Natural killer cell treated with Interleukin-12 subunit alpha and Interleukin-12 subunit beta and Interleukin-15 and Interleukin-18, amount 100 ng/mL, for 72 hours (primary cell): ENCODE measurements at regions not wholly inside any gene's neighbourhood (a gene's known extent, or its start where the extent isn't known, plus 50 kb on each side); places are given as distances from the start of the nearest gene placed in this dataset.
"Not testable (repeated sequence)": the region's sequence is repeated elsewhere in the genome, so short reads cannot be mapped to it uniquely, and the experiment has no call there.

ENCODE experiments used
- ATAC-seq, 2 donors: fragments of 150-1000 bp; cut with Tn5 transposase in 1 of 2; sonication (Bioruptor Pico), chemical (Tn5 transposase) in 1 of 2; 2 replicates each; pipeline ENCODE4 v1.10.0; 2021
- DNase-seq: peaks from one replicate; pipeline ENCODE4 v3.0.0; 2022; ENCODE audit warnings: low spot score
- H3K27ac Mint-ChIP-seq, 2 donors: 1 replicate in 1 of 2; 2 replicates in 1 of 2; pipeline ENCODE4 v1.8.0; 2022; ENCODE audit warnings: mixed read lengths in 2 of 2, mild to moderate bottlenecking in 1 of 2, moderate library complexity in 1 of 2
- H3K27me3 Mint-ChIP-seq, 2 donors: 1 replicate in 1 of 2; 2 replicates in 1 of 2; pipeline ENCODE4 v1.8.0; 2022; ENCODE audit warnings: mixed read lengths in 2 of 2
- H3K36me3 Mint-ChIP-seq: one replicate; pipeline ENCODE4 v1.8.0; 2022; ENCODE audit warnings: mixed read lengths
- H3K4me1 Mint-ChIP-seq, 2 donors: 1 replicate in 1 of 2; 2 replicates in 1 of 2; pipeline ENCODE4 v1.8.0; 2022; ENCODE audit warnings: low read depth in 2 of 2, mixed read lengths in 2 of 2, mild to moderate bottlenecking in 1 of 2
- H3K4me3 Mint-ChIP-seq: one replicate; pipeline ENCODE4 v1.8.0; 2022; ENCODE audit warnings: mixed read lengths
- H3K9me3 Mint-ChIP-seq: 2 replicates; pipeline ENCODE4 v1.8.0; 2022; ENCODE audit warnings: mixed read lengths

DNA sequence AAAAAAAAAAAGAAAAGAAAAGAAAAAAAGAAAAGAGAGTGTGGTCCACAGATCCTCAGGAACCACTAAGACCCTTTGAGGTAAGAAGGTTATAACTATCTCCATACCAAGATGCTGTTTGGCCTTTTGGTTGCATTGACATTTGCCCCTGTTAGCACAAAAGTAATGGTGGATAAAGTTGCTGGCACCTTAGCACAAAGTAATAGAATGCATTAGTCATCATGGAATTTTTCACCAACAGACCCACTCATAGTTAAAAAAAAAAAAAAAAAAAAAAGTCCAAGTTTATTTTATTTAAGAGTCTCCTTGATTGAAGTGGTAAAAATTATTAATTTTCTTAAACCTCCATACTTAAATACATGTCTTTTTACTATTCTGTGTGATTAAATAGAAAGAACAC, 78.4 kb upstream of the RBPJ start:
- DNase-seq (no peak), ATAC-seq (no peak)
- H3K27ac Mint-ChIP-seq, result no peak overlapping the region
- H3K9me3 Mint-ChIP-seq, result no peaks in the 10 kb centered on the region
- peaks cover 0 to 8% of the 10 kb centered on the region in 2 donors for H3K27me3 Mint-ChIP-seq
- no peaks in the 10 kb centered on the region for H3K36me3 Mint-ChIP-seq
- peaks cover 0 to 11% of the 10 kb centered on the region in 2 donors for H3K4me1 Mint-ChIP-seq
- H3K4me3 Mint-ChIP-seq, result no peak overlapping the region

DNA sequence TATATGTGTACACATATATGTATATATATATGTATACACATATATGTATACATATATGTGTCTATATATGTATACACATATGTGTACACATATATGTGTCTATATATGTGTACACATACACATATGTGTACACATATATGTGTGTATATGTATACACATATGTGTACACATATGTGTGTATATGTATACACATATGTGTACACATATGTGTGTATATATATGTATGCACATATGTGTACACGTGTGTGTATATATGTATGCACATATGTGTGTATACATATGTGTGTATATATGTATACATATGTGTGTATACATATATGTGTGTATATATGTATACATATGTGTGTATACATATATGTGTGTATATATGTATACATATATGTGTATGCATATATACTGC, 76.7 kb upstream of the RBPJ start:
- not testable (repeated sequence) for H3K4me3 Mint-ChIP-seq, H3K27ac Mint-ChIP-seq, H3K4me1 Mint-ChIP-seq, DNase-seq, H3K36me3 Mint-ChIP-seq, H3K27me3 Mint-ChIP-seq, H3K9me3 Mint-ChIP-seq
- peak; percentile 61 to 64 for ATAC-seq

DNA sequence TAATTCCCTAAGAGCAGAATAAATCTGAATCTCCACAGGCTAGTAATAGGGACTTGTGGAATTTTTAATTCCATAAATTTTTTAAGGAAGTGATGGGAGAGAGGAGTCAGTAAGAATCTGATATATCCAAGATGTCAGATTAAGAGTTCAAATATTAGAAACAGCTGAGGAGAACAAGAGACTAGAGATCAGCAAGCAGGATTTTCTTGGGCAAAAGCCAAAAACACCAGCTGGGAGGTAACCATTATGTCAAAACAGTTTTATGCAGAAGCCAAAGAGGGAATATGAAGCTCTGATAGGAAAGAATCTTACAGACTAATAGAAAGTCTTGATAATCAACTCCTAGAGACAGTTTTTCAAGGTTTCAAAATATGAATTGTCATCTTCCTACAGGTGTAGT, 72.2 kb upstream of the RBPJ start:
- Mint-ChIP-seq H3K27ac (no peak overlapping the region), H3K36me3 (no peaks in the 10 kb centered on the region)
- no peak for DNase-seq

DNA sequence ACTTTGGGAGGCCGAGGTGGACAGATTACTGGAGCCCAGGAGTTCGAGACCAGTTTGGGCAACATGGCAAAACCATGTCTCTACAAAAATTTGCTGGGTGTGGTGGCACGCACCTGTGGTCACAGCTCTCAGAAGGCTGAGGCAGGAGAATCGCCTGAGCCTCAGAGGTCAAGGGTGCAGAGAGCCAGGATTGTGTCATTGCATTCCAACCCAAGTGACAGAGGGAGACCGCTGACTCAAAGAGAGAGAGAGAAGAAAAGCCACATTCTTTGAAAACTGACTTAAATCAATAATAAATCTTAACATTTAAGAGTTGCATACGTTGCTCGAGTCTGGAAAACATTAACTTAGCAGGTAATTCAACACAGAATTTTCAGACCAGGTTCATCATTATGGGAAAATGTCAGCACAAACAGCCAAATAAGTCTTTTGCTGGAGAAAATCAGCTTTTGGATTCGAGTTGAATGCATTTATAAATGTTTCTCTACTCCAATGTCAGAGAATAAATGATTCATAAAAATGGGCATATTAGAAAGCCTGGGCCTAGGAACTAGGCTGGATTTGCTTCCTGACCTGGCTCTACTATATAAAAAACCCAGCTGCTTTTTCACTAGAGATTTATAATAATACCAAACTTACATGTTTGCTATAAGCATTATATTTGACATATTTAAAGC, 68.3 kb upstream of the RBPJ start:
- DNase-seq (no peak), ATAC-seq (peak; percentile 55 to 83)
- peak overlapping the region in 1 of 2 donors; percentile 8 for H3K27ac Mint-ChIP-seq

More for the DNA sequence above, 72.2 kb upstream of the RBPJ start:
- H3K27me3 Mint-ChIP-seq, result peaks cover 0 to 2% of the 10 kb centered on the region in 2 donors
- H3K4me3 Mint-ChIP-seq, result no peak overlapping the region
- ATAC-seq, result no peak
- H3K9me3 Mint-ChIP-seq, result no peaks in the 10 kb centered on the region
- peaks cover 4 to 7% of the 10 kb centered on the region in 2 donors for H3K4me1 Mint-ChIP-seq

DNA sequence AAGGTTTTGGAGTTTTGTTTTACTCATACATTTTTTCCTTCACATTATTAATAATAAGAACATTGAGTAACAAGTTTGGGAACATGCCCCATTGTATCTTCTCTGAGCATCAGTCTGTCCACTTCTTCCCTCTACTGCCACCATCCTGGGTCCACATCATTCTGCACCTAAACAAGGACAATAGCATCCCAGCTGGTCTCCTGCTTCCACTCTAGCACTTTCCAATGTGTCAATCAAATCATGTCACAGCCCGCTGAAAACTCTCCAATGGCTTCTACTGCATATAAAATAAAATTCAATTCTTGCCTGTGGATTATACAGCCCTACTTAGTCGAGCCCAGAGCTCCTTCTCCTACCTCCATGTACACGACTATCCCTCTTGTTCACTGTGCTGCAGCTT, 66.8 kb upstream of the RBPJ start:
- DNase-seq (no peak), ATAC-seq (no peak)
- H3K27ac Mint-ChIP-seq, result no peak overlapping the region
- H3K9me3 Mint-ChIP-seq, result no peaks in the 10 kb centered on the region
- H3K36me3 Mint-ChIP-seq, result no peaks in the 10 kb centered on the region
- peaks cover 0 to 4% of the 10 kb centered on the region in 2 donors for H3K27me3 Mint-ChIP-seq
- H3K4me1 Mint-ChIP-seq, result peaks cover 7 to 9% of the 10 kb centered on the region in 2 donors
- H3K4me3 Mint-ChIP-seq, result no peak overlapping the region

More for the DNA sequence above, 68.3 kb upstream of the RBPJ start:
- peaks cover 7% of the 10 kb centered on the region in 2 donors for H3K4me1 Mint-ChIP-seq
- H3K9me3 Mint-ChIP-seq, result no peaks in the 10 kb centered on the region
- H3K27me3 Mint-ChIP-seq, result peaks cover 0 to 4% of the 10 kb centered on the region in 2 donors
- no peaks in the 10 kb centered on the region for H3K36me3 Mint-ChIP-seq
- H3K4me3 Mint-ChIP-seq, result no peak overlapping the region

DNA sequence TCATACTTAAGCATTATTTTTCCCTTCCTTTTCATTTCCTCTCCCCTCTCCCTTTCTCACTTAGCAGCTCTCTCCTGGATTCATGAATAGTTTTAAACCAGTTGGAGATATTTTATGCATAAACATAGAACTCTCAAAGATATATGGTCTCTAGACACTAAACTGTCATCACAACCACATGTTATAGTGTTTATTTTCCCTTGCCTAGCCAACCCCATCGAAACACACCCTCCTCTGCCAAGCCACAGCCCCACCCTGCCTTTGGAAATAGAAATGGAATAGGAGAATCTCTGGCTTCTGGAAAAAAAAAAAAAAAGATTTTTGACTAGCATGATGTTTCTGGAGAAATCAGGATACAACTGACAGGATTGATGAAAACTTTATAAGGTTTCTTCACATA, 64.8 kb upstream of the RBPJ start:
- H3K4me3 Mint-ChIP-seq, result no peak overlapping the region
- ATAC-seq (no peak), DNase-seq (no peak)
- H3K4me1 Mint-ChIP-seq, result peaks cover 7 to 9% of the 10 kb centered on the region in 2 donors
- no peaks in the 10 kb centered on the region for H3K36me3 Mint-ChIP-seq
- H3K27ac Mint-ChIP-seq, result peak overlapping the region in 1 of 2 donors; percentile 73
- no peaks in the 10 kb centered on the region for H3K9me3 Mint-ChIP-seq
- peaks cover 3 to 10% of the 10 kb centered on the region in 2 donors for H3K27me3 Mint-ChIP-seq

DNA sequence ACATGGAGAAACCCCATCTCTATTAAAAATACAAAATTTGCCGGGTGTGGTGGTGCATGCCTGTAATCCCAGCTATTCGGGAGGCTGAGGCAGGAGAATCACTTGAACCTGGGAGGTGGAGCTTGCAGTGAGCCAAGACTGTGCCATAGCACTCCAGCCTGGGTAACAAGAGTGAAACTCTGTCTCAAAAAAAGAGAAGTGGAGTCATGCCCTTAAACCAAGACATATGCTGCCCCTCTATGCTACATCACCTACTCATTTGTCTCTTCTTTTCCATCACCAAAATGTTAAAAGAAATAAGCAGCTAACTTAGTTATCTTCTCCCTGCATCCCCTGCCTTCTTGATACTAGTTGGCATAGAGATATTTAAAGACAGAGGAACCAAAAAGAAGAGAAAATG, 63.4 kb upstream of the RBPJ start:
- ATAC-seq, result not testable (repeated sequence)

DNA sequence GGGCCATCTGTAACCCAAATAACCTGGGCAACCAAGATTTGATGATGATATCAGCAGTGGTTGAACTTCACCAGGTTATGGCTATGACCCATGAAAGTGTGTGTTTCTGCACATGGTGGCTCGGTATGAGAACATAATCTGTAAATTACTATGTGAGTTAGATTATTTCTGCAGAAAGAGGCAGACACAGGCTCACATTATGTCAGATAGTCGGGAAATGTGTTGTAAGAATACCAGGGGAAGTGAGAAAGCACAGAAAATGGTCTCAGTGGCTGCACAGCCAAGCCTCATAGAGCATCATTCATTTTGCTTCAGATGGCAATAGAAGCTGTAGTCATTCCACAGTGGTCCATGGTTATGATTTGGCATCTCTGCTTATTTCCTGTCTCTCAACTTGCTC, 63.0 kb upstream of the RBPJ start:
- no peaks in the 10 kb centered on the region for H3K36me3 Mint-ChIP-seq
- H3K27me3 Mint-ChIP-seq, result peaks cover 13 to 16% of the 10 kb centered on the region in 2 donors
- H3K27ac Mint-ChIP-seq, result no peak overlapping the region
- DNase-seq (no peak), ATAC-seq (peak in 1 of 2 donors; percentile 70)
- H3K4me3 Mint-ChIP-seq, result no peak overlapping the region
- peaks cover 0 to 6% of the 10 kb centered on the region in 2 donors for H3K4me1 Mint-ChIP-seq
- peaks cover 2% of the 10 kb centered on the region for H3K9me3 Mint-ChIP-seq

More for the DNA sequence above, 63.4 kb upstream of the RBPJ start:
- not testable (repeated sequence) for H3K27ac Mint-ChIP-seq, H3K4me3 Mint-ChIP-seq, H3K36me3 Mint-ChIP-seq, DNase-seq, H3K4me1 Mint-ChIP-seq, H3K9me3 Mint-ChIP-seq
- H3K27me3 Mint-ChIP-seq, result peaks cover 8 to 12% of the 10 kb centered on the region in 2 donors

DNA sequence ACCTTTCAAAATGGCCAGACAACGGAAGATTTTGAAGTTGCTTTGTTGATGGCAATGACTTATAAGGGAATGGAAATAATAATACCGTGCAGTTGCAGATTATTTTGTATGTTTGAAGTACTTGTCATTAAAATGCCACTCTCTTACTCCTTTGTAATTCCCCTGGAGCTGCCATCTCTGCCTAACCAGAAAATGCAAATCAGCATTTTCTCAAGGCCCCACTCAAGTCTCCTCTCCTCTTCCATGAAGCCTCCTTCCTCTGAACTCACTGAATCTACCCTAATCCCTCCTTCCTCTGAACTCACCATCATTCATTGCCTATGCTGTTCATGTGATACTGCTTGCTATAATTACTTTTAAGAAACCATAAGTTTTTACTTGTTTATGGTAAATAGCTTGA, 60.2 kb upstream of the RBPJ start:
- Mint-ChIP-seq H3K36me3 (peaks cover 7% of the 10 kb centered on the region), H3K4me1 (peaks cover 0 to 10% of the 10 kb centered on the region in 2 donors), H3K4me3 (no peak overlapping the region), H3K9me3 (peaks cover 3% of the 10 kb centered on the region), H3K27me3 (peaks cover 23 to 24% of the 10 kb centered on the region in 2 donors), H3K27ac (no peak overlapping the region)
- ATAC-seq (no peak), DNase-seq (no peak)

DNA sequence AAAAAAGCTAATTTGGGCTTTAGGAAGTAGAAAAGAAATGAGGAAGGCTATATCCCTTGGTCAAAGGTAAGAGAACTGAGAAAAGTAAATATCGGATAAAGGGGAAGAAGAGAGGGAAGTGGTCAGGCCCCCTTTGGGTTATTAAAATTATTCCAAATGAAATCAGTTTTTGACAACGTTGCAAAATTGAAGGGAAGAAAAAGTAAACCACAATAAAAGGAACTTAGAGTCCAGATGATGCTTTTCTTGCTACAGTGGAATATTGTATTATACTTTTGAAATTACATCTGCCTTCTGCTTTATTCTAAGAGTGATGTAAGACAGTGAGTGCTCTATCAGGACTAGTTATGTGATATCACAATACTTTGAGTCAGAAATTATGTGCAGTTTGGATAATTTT, 59.4 kb upstream of the RBPJ start:
- Mint-ChIP-seq H3K27ac (no peak overlapping the region), H3K9me3 (peaks cover 3% of the 10 kb centered on the region), H3K4me3 (no peak overlapping the region), H3K27me3 (peaks cover 20 to 23% of the 10 kb centered on the region in 2 donors), H3K4me1 (peaks cover 0 to 8% of the 10 kb centered on the region in 2 donors), H3K36me3 (peaks cover 7% of the 10 kb centered on the region)
- ATAC-seq, result no peak
- no peak for DNase-seq

DNA sequence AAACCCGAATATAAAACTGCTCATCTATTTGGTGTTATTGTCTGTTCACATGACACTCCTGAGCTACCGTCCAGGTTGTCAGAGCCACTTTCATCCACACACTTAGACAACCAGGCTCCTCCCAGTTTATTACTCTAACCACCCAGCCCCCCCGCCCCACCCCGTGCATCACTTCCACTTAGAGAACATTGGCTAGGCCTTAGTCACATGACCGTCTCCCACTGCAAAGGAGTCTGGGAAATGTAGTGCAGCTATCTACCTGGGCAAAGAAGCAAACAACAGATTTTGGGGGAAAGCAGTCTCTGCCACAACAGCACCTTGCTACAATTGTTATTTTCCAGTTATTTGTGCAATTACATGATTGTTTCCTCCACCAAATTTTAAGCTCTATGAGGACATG, 57.6 kb upstream of the RBPJ start:
- Mint-ChIP-seq H3K36me3 (peaks cover 7% of the 10 kb centered on the region), H3K27ac (no peak overlapping the region), H3K9me3 (peaks cover 3% of the 10 kb centered on the region), H3K4me1 (peaks cover under 1 to 10% of the 10 kb centered on the region in 2 donors), H3K27me3 (peaks cover 23% of the 10 kb centered on the region in 2 donors), H3K4me3 (no peak overlapping the region)
- DNase-seq (no peak), ATAC-seq (no peak)

DNA sequence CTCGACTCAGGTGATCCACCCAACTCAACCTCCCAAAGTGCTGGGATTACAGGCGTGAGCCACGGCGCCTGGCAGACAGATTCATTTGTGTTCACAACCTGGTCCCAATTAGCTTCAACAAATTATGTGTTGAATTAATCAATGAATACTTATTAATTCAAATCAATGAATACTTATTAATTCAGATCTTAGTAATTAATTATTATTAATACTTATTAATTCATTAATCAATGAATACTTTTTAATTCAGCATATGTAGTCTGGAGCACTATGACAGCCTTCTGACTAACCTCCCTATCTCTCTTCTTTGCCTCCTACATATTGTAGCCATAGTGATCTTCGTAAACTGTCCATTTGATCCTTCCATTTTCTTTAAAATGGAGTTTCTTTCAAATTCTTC, 56.7 kb upstream of the RBPJ start:
- DNase-seq (no peak), ATAC-seq (no peak)
- Mint-ChIP-seq H3K4me1 (peaks cover 6 to 12% of the 10 kb centered on the region in 2 donors), H3K27ac (peak overlapping the region in 1 of 2 donors; percentile 0), H3K4me3 (no peak overlapping the region), H3K9me3 (peaks cover 3% of the 10 kb centered on the region), H3K27me3 (peaks cover 23% of the 10 kb centered on the region in 2 donors), H3K36me3 (peaks cover 7% of the 10 kb centered on the region)

DNA sequence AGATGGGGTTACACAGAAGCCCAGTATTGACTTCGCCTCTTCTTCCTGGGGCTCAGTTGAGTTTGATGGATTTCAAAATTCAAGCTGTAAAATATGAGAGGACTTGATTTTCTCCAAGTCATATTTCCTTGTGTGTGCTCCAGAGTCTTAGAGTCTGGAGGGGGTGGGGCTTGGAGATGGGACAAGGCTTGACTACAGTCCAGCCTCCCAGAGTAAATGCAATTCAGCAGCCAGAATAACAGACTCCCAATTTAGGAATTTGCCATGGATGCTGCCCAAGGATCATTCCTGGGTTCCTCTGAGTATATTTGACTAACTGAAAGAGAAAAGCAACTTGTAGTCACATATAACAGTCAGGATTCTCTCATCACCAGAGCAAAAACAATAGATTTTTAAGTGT, 53.7 kb upstream of the RBPJ start:
- DNase-seq (no peak), ATAC-seq (no peak)
- peaks cover 15 to 20% of the 10 kb centered on the region in 2 donors for H3K27me3 Mint-ChIP-seq
- peaks cover 3% of the 10 kb centered on the region for H3K9me3 Mint-ChIP-seq
- H3K27ac Mint-ChIP-seq, result no peak overlapping the region
- peaks cover 7% of the 10 kb centered on the region for H3K36me3 Mint-ChIP-seq
- H3K4me3 Mint-ChIP-seq, result no peak overlapping the region
- H3K4me1 Mint-ChIP-seq, result peaks cover 6 to 12% of the 10 kb centered on the region in 2 donors

DNA sequence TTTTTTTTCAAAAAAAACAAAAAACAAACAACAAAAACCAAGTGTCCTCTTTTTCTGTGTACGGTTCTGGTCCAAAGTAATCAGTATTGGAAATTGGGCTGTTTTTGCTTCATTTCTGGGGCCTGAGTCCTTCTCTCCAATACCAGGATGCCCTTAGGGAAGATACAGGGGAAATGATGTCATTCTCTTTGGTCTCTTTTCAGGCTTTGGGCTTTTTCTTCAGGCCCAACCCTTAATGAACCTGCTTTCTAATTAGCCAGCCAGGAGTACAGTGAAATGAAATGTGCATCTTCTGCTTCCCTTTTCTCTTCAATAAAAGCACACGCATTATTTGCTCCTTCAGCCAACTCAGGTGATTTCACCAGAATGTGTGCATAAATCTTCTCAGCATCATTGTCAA, 52.6 kb upstream of the RBPJ start:
- Mint-ChIP-seq H3K27ac (peak overlapping the region in 1 of 2 donors; percentile 32), H3K4me1 (peaks cover 14 to 20% of the 10 kb centered on the region in 2 donors), H3K36me3 (peaks cover 7% of the 10 kb centered on the region), H3K4me3 (no peak overlapping the region), H3K9me3 (no peaks in the 10 kb centered on the region), H3K27me3 (peaks cover 8 to 13% of the 10 kb centered on the region in 2 donors)
- ATAC-seq, result no peak
- no peak for DNase-seq
